Esophagus muscularis mucosa (tissue), 4 donors: ENCODE measurements at regions not wholly inside any gene's neighbourhood (a gene's known extent, or its start where the extent isn't known, plus 50 kb on each side); places are given as distances from the start of the nearest gene placed in this dataset.

Experiments used
- DNase-seq: peaks from one replicate; pipeline ENCODE4 v3.0.0-alpha.2; 2017; ENCODE audit errors: extremely low spot score
- H3K27ac ChIP-seq, 4 donors: fragments of 200-600 bp; sonication (generic); replicated peaks in 1 of 4; 1 replicate in 3 of 4; 2 replicates in 1 of 4; pipeline ENCODE4 v1.5.1; 2016 to 2019; ENCODE audit warnings: mild to moderate bottlenecking in 1 of 4
- H3K27me3 ChIP-seq, 4 donors: fragments of 200-600 bp; sonication (generic); one replicate each; pipeline versions ENCODE4 v1.5.1 to v1.6.0; 2016 to 2019
- H3K36me3 ChIP-seq, 4 donors: fragments of 200-600 bp; sonication (generic); one replicate each; pipeline ENCODE4 v1.5.1; 2016 to 2019
- H3K4me1 ChIP-seq, 4 donors: fragments of 200-600 bp; sonication (generic); one replicate each; pipeline ENCODE4 v1.5.1; 2016 to 2019
- H3K4me3 ChIP-seq, 4 donors: fragments of 200-600 bp; sonication (generic); 1 replicate in 2 of 4; 2 replicates in 2 of 4; pipeline ENCODE4 v1.5.1; 2016 to 2019; ENCODE audit warnings: mild to moderate bottlenecking in 4 of 4, moderate library complexity in 1 of 4
- H3K9me3 ChIP-seq, 4 donors: fragments of 200-600 bp; sonication (generic); 1 replicate in 3 of 4; 2 replicates in 1 of 4; pipeline ENCODE4 v1.5.1; 2016 to 2019
- CTCF ChIP-seq, 3 experiments: fragments of 200-600 bp in 2 of 3; fragments of 450-650 bp in 1 of 3; sonication (generic) in 2 of 3; IDR thresholded peaks; one replicate each; pipeline ENCODE4 v1.5.1; 2017 to 2019; ENCODE audit warnings: antibody characterized with exemption in 3 of 3, mild to moderate bottlenecking in 2 of 3, moderate library complexity in 1 of 3
- EP300 ChIP-seq: sonication (generic); formaldehyde crosslinking; IDR thresholded peaks from one replicate; pipeline ENCODE4 v1.6.1; 2017; ENCODE audit warnings: antibody characterized with exemption
- POLR2A ChIP-seq: fragments of 450-650 bp; IDR thresholded peaks from one replicate; pipeline ENCODE4 v1.6.1; 2017; ENCODE audit warnings: antibody characterized with exemption, moderate library complexity, mild to moderate bottlenecking, low read depth
- POLR2AphosphoS5 ChIP-seq, 2 donors: sonication (generic); formaldehyde crosslinking; IDR thresholded peaks; one replicate each; pipeline ENCODE4 v1.6.1; 2017; ENCODE audit warnings: antibody characterized with exemption in 2 of 2
- WGBS: methylation state at CpG from one replicate; pipeline ENCODE4 v1.1.5; 2018; 5-methylcytosine and 5-hydroxymethylcytosine counted together
- intact Hi-C: fragments of 100-400 bp; cut with DNase I; formaldehyde crosslinking; loops from one replicate; pipeline ENCODE4 v1.15.1; 2023

GRCh38 chr7:41875513-41875912 is 172.6 kb upstream of the INHBA start:
- H3K4me1 ChIP-seq, result peaks cover 0 to 11% (median 5%) of the 10 kb centered on the region in 4 donors
- no peak for TF ChIP-seq CTCF (IDR thresholded peaks at IDR 0.05)
- TF ChIP-seq POLR2AphosphoS5 (IDR thresholded peaks at IDR 0.05), result no peak
- WGBS, result 78% methylated on average over 6 of the region's 6 CpGs
- no peak overlapping the region for H3K27ac ChIP-seq
- intact Hi-C loops, result no loop called here
- no peak for DNase-seq
- H3K27me3 ChIP-seq, result peaks cover 0 to 4% (median 0%) of the 10 kb centered on the region in 4 donors
- no peaks in the 10 kb centered on the region for H3K9me3 ChIP-seq
- no peaks in the 10 kb centered on the region for H3K36me3 ChIP-seq
- no peak overlapping the region for H3K4me3 ChIP-seq

GRCh38 chr7:41874201-41874785 is 171.4 kb upstream of the INHBA start:
- no peak for TF ChIP-seq CTCF (IDR thresholded peaks at IDR 0.05)
- 65% methylated on average over 3 of the region's 3 CpGs for whole genome bisulfite sequencing
- intact Hi-C loops, result no loop called here
- Histone ChIP-seq H3K27me3 (peaks cover 0 to 4% (median 0%) of the 10 kb centered on the region in 4 donors), H3K4me1 (peaks cover 0 to 8% (median 3%) of the 10 kb centered on the region in 4 donors), H3K36me3 (no peaks in the 10 kb centered on the region), H3K9me3 (no peaks in the 10 kb centered on the region), H3K4me3 (no peak overlapping the region), H3K27ac (no peak overlapping the region)
- no peak for DNase-seq

- Histone ChIP-seq H3K36me3 (no peaks in the 10 kb centered on the region), H3K4me1 (peaks cover 0 to 8% (median 4%) of the 10 kb centered on the region in 4 donors), H3K9me3 (no peaks in the 10 kb centered on the region), H3K4me3 (no peak overlapping the region), H3K27me3 (peaks cover 0 to 4% (median 0%) of the 10 kb centered on the region in 4 donors), H3K27ac (no peak overlapping the region)
- intact Hi-C loops, result no loop called here
- DNase-seq, result no peak
- 67% methylated on average over 2 of the region's 2 CpGs for WGBS
- no peak for TF ChIP-seq EP300
- no peak for TF ChIP-seq POLR2A
- TF ChIP-seq POLR2AphosphoS5 (IDR thresholded peaks at IDR 0.05), result no peak
- no peak for TF ChIP-seq CTCF (IDR thresholded peaks at IDR 0.05)
These were observed 170.9 kb upstream of the INHBA start for GRCh38 chr7:41873741-41874140.

- TF ChIP-seq POLR2AphosphoS5 (IDR thresholded peaks at IDR 0.05), result no peak
- no peak for TF ChIP-seq CTCF (IDR thresholded peaks at IDR 0.05)
- TF ChIP-seq EP300, result no peak
- no peak for TF ChIP-seq POLR2A
- WGBS, result 76% methylated on average over 1 of the region's 1 CpG
- H3K27me3 ChIP-seq, result peaks cover 0 to 4% (median 0%) of the 10 kb centered on the region in 4 donors
- H3K4me3 ChIP-seq, result no peak overlapping the region
- no peaks in the 10 kb centered on the region for H3K9me3 ChIP-seq
- no peak overlapping the region for H3K27ac ChIP-seq
- DNase-seq, result no peak
- intact Hi-C loops, result no loop called here
- no peaks in the 10 kb centered on the region for H3K36me3 ChIP-seq
- peaks cover 0 to 8% (median 4%) of the 10 kb centered on the region in 4 donors for H3K4me1 ChIP-seq
These were observed 170.1 kb upstream of the INHBA start for GRCh38 chr7:41872966-41873365.

- H3K36me3 ChIP-seq, result no peaks in the 10 kb centered on the region
- no peak overlapping the region for H3K27ac ChIP-seq
- H3K4me3 ChIP-seq, result no peak overlapping the region
- WGBS, result 88% methylated on average over 1 of the region's 1 CpG
- TF ChIP-seq EP300 (no peak), POLR2AphosphoS5 (IDR thresholded peaks at IDR 0.05) (no peak)
- intact Hi-C loops, result no loop called here
- peaks cover 0 to 8% (median 4%) of the 10 kb centered on the region in 4 donors for H3K4me1 ChIP-seq
- no peak for DNase-seq
- peaks cover 0 to under 1% (median 0%) of the 10 kb centered on the region in 4 donors for H3K9me3 ChIP-seq
- peaks cover 0 to 4% (median 0%) of the 10 kb centered on the region in 4 donors for H3K27me3 ChIP-seq
These were observed 167.7 kb upstream of the INHBA start for GRCh38 chr7:41870461-41871138.
